Mucosa of descending colon (tissue), 3 donors: ENCODE measurements at regions not wholly inside any gene's neighbourhood (a gene's known extent, or its start where the extent isn't known, plus 50 kb on each side); places are given as distances from the start of the nearest gene placed in this dataset.
A peak's percentile ranks its signal among the peaks of the same experiment; 100 is the strongest.

Experiments used
- ATAC-seq: fragments of 200-7000 bp; cut with Tn5 transposase; one replicate; pipeline ENCODE4 v1.9.1; 2020; ENCODE audit warnings: mild to moderate bottlenecking, moderate library complexity
- DNase-seq, 3 donors: peaks; one replicate each; pipeline ENCODE4 v3.0.0-alpha.2; 2020
- H3K36me3 ChIP-seq: fragments of 200-600 bp; one replicate; pipeline ENCODE4 v1.8.0; 2021; ENCODE audit warnings: low read depth, mild to moderate bottlenecking
- H3K4me1 ChIP-seq: fragments of 200-600 bp; one replicate; pipeline ENCODE4 v1.8.0; 2021; ENCODE audit warnings: low read depth, mild to moderate bottlenecking
- H3K4me3 ChIP-seq: fragments of 200-600 bp; one replicate; pipeline ENCODE4 v1.8.0; 2021; ENCODE audit warnings: mild to moderate bottlenecking
- H3K9me3 ChIP-seq: fragments of 200-600 bp; one replicate; pipeline ENCODE4 v1.8.0; 2021; ENCODE audit warnings: mild to moderate bottlenecking
- CTCF ChIP-seq: fragments of 200-600 bp; IDR thresholded peaks from one replicate; pipeline ENCODE4 v1.8.0; 2022; ENCODE audit warnings: antibody characterized with exemption, mild to moderate bottlenecking
- intact Hi-C, 2 donors: fragments of 100-400 bp; cut with DNase I in 1 of 2; cut with micrococcal nuclease in 1 of 2; formaldehyde crosslinking; loops; one replicate each; pipeline versions ENCODE4 v1.11.0 to v1.11.1; 2022; cut with DNase I, micrococcal nuclease
- donor health status: DM: no; HTN: no; CAD: no; lungs with moderate emphysema.
- donor health status: DM: no; HTN: no; CAD: no.
- donor health status: DM: no; HTN: yes; CAD: no.

GRCh38 chr14:101135796-101136742 is 232.5 kb upstream of the RTL1 start:
- Histone ChIP-seq H3K36me3 (no peaks in the 10 kb centered on the region), H3K4me3 (no peak overlapping the region), H3K9me3 (no peaks in the 10 kb centered on the region), H3K4me1 (no peaks in the 10 kb centered on the region)
- ATAC-seq (no peak), DNase-seq (no peak)
- intact Hi-C loops: no loop called here
- no peak for TF ChIP-seq CTCF

- TF ChIP-seq CTCF: no peak
- intact Hi-C loops: no loop called here
- no peak for ATAC-seq
- no peak for DNase-seq
- no peaks in the 10 kb centered on the region for H3K4me1 ChIP-seq
- no peaks in the 10 kb centered on the region for H3K9me3 ChIP-seq
- no peak overlapping the region for H3K4me3 ChIP-seq
- no peaks in the 10 kb centered on the region for H3K36me3 ChIP-seq
Measured at GRCh38 chr14:101137234-101137633, 233.7 kb upstream of the RTL1 start.

- Histone ChIP-seq H3K9me3 (no peaks in the 10 kb centered on the region), H3K4me1 (no peaks in the 10 kb centered on the region), H3K4me3 (no peak overlapping the region), H3K36me3 (no peaks in the 10 kb centered on the region)
- DNase-seq: no peak
- TF ChIP-seq CTCF: no peak
- intact Hi-C loops: no loop called here
- ATAC-seq: no peak
Measured at GRCh38 chr14:101147848-101148247, 244.3 kb upstream of the RTL1 start.

- no peaks in the 10 kb centered on the region for H3K9me3 ChIP-seq
- no peaks in the 10 kb centered on the region for H3K36me3 ChIP-seq
- H3K4me3 ChIP-seq: no peak overlapping the region
- H3K4me1 ChIP-seq: no peaks in the 10 kb centered on the region
- ATAC-seq (no peak), DNase-seq (no peak)
- intact Hi-C loops: no loop called here
- TF ChIP-seq CTCF: no peak
Measured at GRCh38 chr14:101150039-101150610, 246.6 kb upstream of the RTL1 start.

- DNase-seq (no peak), ATAC-seq (peak; percentile 45)
- TF ChIP-seq CTCF: no peak
- no peaks in the 10 kb centered on the region for H3K9me3 ChIP-seq
- intact Hi-C loops: no loop called here
- no peaks in the 10 kb centered on the region for H3K4me1 ChIP-seq
- no peaks in the 10 kb centered on the region for H3K36me3 ChIP-seq
- no peak overlapping the region for H3K4me3 ChIP-seq
Measured at GRCh38 chr14:101151226-101151926, 247.9 kb upstream of the RTL1 start.
